Urinary bladder (tissue), 3 donors: ENCODE measurements at regions not wholly inside any gene's neighbourhood (a gene's known extent, or its start where the extent isn't known, plus 50 kb on each side); places are given as distances from the start of the nearest gene placed in this dataset.

Experiments used
- DNase-seq: peaks from one replicate; pipeline ENCODE4 v3.0.0-alpha.2; 2015; ENCODE audit errors: extremely low spot score
- H3K27ac ChIP-seq: one replicate; pipeline ENCODE4 v1.5.1; 2013; ENCODE audit warnings: low read depth, mild to moderate bottlenecking, moderate library complexity
- H3K36me3 ChIP-seq: one replicate; pipeline ENCODE4 v1.6.1; 2013; ENCODE audit warnings: mild to moderate bottlenecking, moderate library complexity; ENCODE audit not compliant: insufficient read depth
- H3K4me1 ChIP-seq: one replicate; pipeline ENCODE4 v1.6.1; 2013; ENCODE audit warnings: mild to moderate bottlenecking, moderate library complexity; ENCODE audit not compliant: insufficient read depth
- H3K4me3 ChIP-seq: one replicate; pipeline ENCODE4 v1.5.1; 2013; ENCODE audit warnings: low read depth, low read length
- WGBS: extraction: QIAGEN DNeasy Blood & Tissue Kit; methylation state at CpG from one replicate; pipeline ENCODE4 v1.1.7; 2013; 5-methylcytosine and 5-hydroxymethylcytosine counted together
- donor health status: healthy with polysubstance abuse.
- donor health status: healthy.

DNA sequence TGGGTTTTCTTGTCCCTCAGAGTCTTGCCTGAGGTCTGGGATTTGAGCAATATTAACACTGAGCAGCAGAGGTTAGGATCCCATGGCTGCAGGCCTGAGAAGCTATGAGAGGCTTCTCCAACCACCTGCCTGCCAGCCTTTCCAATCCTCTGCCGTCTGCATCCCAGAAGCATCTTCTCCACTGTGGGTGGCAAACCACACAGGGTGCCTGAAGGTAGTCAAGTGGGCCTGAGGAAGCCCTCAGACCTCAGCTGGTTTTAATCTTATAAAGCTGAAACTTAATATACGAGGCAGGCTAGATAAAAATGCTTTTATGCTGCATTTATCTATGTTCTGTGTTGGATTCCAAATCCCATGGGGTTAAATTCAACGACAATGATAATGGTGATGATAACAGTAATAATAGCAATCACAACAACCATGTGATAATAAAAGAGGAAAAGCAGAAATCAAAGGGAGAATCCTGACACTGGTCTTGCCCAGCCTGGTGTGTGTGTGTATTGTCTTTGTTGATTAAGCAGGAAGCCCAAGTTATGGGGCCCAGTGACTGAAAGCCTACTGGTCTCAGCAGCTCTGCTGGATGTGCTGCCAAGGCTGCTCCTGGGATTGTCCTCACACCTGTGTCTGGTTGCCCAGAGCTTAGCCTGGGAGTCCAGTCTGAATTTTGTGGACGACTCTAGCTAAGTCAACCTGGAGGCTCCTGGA, 59.7 kb upstream of the LDAH start:
- H3K4me1 ChIP-seq, result no peaks in the 10 kb centered on the region
- no peak overlapping the region for H3K4me3 ChIP-seq
- no peak for DNase-seq
- H3K27ac ChIP-seq, result no peak overlapping the region
- no peaks in the 10 kb centered on the region for H3K36me3 ChIP-seq
- WGBS, result 41% methylated on average over 4 of the region's 4 CpGs

GRCh38 chr2:20880221-20880771, 57.4 kb upstream of the LDAH start:
- Histone ChIP-seq H3K4me1 (no peaks in the 10 kb centered on the region), H3K27ac (no peak overlapping the region), H3K36me3 (no peaks in the 10 kb centered on the region), H3K4me3 (no peak overlapping the region)
- 80% methylated on average over 13 of the region's 13 CpGs for WGBS
- no peak for DNase-seq

GRCh38 chr2:20879221-20879620, 56.3 kb upstream of the LDAH start:
- WGBS, result 90% methylated on average over 5 of the region's 5 CpGs
- Histone ChIP-seq H3K27ac (no peak overlapping the region), H3K4me1 (no peaks in the 10 kb centered on the region), H3K36me3 (no peaks in the 10 kb centered on the region), H3K4me3 (no peak overlapping the region)
- no peak for DNase-seq

- no peak overlapping the region for H3K4me3 ChIP-seq
- no peak overlapping the region for H3K27ac ChIP-seq
- no peaks in the 10 kb centered on the region for H3K4me1 ChIP-seq
- no peak for DNase-seq
- 4% methylated on average over 2 of the region's 2 CpGs for WGBS
- no peaks in the 10 kb centered on the region for H3K36me3 ChIP-seq
These were observed 55.1 kb upstream of the LDAH start for GRCh38 chr2:20877960-20878359.
